Motor neuron (in vitro differentiated cells): ENCODE measurements at regions not wholly inside any gene's neighbourhood (a gene's known extent, or its start where the extent isn't known, plus 50 kb on each side); places are given as distances from the start of the nearest gene placed in this dataset.
"Not testable (repeated sequence)": the region's sequence is repeated elsewhere in the genome, so short reads cannot be mapped to it uniquely, and the experiment has no call there.

Source experiments
- ATAC-seq, 8 experiments: fragments of 200-7000 bp; cut with Tn5 transposase; replicated peaks in 6 of 8; 2 replicates each; pipeline ENCODE4 v1.8.0; 2021; ENCODE audit warnings: mild to moderate bottlenecking in 8 of 8, moderate library complexity in 8 of 8
- H3K27ac ChIP-seq, 2 donors: fragments of 250-450 bp; sonication (Bioruptor Pico); 2 replicates each; pipeline ENCODE4 v1.9.0; 2021; ENCODE audit warnings: antibody characterized with exemption in 2 of 2, mild to moderate bottlenecking in 2 of 2, moderate library complexity in 1 of 2
- H3K4me1 ChIP-seq, 2 donors: fragments of 250-450 bp; sonication (Bioruptor Pico); replicated peaks in 1 of 2; 2 replicates each; pipeline ENCODE4 v1.6.1; 2021; ENCODE audit warnings: antibody characterized with exemption in 2 of 2, mild to moderate bottlenecking in 2 of 2, moderate library complexity in 1 of 2
- H3K4me3 ChIP-seq, 5 donors: fragments of 250-450 bp; sonication (Bioruptor Pico); 2 replicates each; pipeline ENCODE4 v1.9.0; 2021; ENCODE audit warnings: antibody characterized with exemption in 5 of 5, mild to moderate bottlenecking in 5 of 5, moderate library complexity in 4 of 5
- WGBS, 10 experiments: fragments of 450-650 bp; shearing (Covaris generic); methylation state at CpG; one replicate each; pipeline ENCODE4 v1.0.0; 2022; 5-methylcytosine and 5-hydroxymethylcytosine counted together
- in situ Hi-C, 9 experiments: fragments of 400-800 bp; cut with MboI; loops; one replicate each; pipeline ENCODE4 v1.15.0; 2021; ENCODE audit warnings: low sequenced_read_pairs in 9 of 9, low pct_unique_long_range_greater_than_20kb in 2 of 9; ENCODE audit not compliant: unreplicated experiment in 9 of 9

DNA sequence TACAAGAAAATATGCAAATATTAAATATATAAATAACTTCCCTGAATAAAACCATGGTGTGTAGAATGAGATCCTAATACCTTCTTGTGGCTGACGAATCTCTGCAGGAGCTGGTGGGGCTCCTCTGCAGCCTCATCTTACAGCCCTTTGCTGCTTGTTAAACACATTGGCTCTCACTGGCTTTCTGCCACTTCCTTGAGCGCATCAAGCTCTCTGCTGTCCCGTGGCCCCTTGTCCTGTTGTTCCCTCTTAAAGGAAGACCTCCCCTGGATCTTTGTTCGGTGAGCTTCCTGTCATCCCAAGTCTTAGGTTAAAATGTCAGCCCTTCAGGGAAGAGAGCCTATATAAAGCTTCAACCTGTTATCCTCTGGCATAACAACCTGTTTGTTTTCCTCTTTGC is 519.6 kb downstream of the DOK5 start:
- WGBS, 10 experiments, result 0 to 59% (median 44%) methylated on average over 1 to 4 of the region's 4 CpGs; no CpG with 5 or more reads in 1 of the 10 experiments
- ATAC-seq, result peak in 3 of 8 experiments; percentile 21 to 27 (median 26)
- H3K27ac ChIP-seq, result no peak overlapping the region
- H3K4me1 ChIP-seq, result peaks cover 5 to 10% of the 10 kb centered on the region in 2 donors
- in situ Hi-C loops, result no loop called here
- H3K4me3 ChIP-seq, result no peak overlapping the region

DNA sequence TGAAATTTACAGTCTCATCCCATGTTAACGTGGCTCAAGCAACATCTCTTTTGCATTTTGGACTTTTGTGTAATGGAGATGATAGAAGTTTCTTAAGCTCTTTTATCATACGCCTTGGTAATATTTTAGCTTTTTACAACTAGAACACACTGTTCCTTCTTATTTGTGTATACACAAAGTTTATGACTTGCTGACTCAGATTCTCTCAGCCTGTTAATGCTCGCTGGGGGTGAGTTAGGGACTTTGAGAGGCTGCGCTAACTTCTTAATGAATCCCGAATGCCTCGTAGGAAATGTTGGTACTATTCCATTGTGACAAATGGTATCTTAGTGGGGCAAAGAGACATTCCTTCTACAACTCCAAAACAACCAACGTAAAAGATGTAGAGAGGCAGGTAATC is 509.7 kb downstream of the DOK5 start:
- Histone ChIP-seq H3K4me3 (no peak overlapping the region), H3K4me1 (no peaks in the 10 kb centered on the region), H3K27ac (no peak overlapping the region)
- ATAC-seq, result no peak
- in situ Hi-C loops, result no loop called here
- 13 to 96% (median 87%) methylated on average over 3 to 7 of the region's 7 CpGs for WGBS, 10 experiments

DNA sequence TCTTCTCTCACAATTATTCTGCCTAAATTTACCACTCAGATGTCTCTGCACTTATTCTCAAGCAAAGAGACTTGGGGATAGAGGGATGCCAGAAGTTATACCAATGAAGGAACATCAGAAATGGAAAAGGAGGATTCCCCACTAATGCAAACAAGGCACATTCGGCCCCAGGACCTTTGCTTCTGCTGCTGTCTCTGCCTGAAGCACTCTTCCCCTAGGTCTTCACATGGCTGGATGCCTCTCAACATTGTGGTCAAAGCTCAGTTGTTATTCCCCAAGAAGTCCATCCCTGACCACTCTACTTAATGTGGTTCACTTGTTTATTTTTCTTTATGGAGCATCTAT is 508.7 kb downstream of the DOK5 start:
- Histone ChIP-seq H3K27ac (no peak overlapping the region), H3K4me3 (no peak overlapping the region), H3K4me1 (no peaks in the 10 kb centered on the region)
- WGBS, 10 experiments, result 100% methylated on average over 1 of the region's 1 CpG; no CpG with 5 or more reads in 9 of the 10 experiments
- in situ Hi-C loops, result no loop called here
- no peak for ATAC-seq

DNA sequence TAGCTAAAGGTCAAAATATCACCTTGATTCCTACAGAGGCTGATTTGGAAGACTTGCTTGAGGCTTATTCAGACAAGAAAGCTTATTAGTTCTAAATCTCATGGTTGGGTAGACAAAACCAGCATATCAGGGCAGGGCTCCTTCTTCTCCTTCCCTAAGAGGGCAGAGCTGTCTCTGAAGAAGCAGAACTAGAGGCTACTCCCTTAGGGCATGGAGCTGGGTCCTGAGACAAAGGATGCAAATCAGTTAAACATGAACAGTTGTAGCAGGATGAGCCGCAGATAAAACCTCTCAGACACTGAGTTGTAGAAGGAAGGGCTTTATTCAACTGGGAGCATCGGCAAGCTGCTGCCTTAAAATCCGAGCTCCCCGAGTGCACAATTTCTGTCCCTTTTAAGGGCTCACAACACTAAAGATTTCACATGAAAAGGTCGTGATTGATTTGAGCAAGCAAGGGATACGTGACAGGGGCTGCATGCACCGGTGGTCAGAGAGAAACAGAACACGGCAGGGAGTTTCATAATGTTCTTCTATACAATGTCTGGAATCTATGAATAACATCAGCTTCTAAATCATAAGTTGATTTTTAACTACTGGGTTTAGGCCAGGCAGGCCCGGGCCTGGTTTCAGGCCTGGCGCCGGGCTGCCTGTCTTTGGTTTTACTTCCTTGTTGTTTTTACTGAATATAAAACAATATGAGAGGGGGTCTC is 508.2 kb downstream of the DOK5 start:
- H3K4me3 ChIP-seq, H3K27ac ChIP-seq, ATAC-seq, H3K4me1 ChIP-seq, in situ Hi-C loops: not testable (repeated sequence)
- 18 to 81% (median 54%) methylated on average over 1 to 7 of the region's 11 CpGs; no CpG with 5 or more reads in 3 of the 10 experiments for WGBS, 10 experiments

DNA sequence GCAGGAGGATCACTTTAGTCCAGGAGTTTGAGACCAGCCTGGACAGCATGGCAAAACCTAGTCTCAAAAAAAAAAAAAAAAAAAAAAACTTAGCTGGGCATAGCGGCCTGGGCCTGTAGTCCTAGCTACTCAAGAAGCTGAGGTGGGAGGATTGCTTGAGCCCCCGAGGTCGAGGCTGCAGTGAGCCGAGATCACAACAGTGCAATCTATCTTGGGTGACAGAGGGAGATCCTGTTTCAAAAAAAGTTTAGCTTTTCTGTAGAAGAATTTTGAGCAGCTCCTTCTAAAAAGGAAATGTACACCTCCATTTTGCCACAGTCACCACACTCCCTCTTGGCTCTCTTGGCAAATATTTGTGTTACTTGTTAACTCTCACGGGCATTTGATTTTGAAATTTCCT is 505.8 kb downstream of the DOK5 start:
- Histone ChIP-seq H3K4me3 (no peak overlapping the region), H3K4me1 (no peaks in the 10 kb centered on the region), H3K27ac (no peak overlapping the region)
- in situ Hi-C loops, result no loop called here
- no peak for ATAC-seq
- 8 to 100% (median 78%) methylated on average over 1 to 4 of the region's 5 CpGs; no CpG with 5 or more reads in 2 of the 10 experiments for WGBS, 10 experiments

DNA sequence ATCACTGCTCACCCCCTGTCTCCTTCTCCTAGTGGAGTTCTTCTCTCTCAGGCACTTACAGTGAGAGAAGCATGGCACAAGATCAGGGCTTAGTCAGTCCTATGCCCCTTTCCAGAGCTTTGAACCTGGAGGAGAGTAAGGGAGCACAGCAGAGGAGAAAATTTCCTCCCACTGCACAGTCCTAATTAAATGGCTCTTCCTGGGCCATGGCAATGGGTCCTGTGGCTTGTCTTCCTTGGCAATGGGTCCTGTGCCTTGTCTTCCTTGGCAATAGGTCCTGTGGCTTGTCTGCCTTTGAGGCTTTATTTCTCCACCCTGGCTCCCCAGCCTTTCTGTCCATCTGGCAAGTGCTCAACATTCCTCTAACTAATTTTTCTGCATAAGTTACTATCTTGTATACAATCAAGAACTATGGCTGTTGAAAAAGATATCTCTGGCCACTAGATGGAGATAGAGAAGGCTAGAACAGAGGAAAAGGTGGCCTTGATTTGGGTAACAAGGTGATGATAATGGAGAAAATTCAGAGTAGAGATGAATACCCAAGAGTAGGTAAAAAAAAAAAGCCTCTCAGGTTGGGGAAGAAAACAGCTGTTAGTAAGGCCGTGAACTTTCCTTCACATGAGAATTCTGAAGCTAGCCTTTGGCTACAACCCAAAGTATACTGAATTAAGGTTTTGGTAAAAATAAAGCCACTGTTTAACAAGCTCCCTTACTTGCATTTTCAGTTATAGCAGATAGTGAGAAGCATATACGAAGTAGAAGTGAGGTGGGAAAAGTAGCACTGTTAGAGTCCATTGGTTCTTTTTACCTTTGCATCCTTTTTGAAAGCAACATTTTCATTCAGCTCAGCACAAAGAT is 504.9 kb downstream of the DOK5 start:
- no peak overlapping the region for H3K4me3 ChIP-seq
- ATAC-seq, result peak in 3 of 8 experiments; percentile 36 to 85 (median 44)
- in situ Hi-C loops, result no loop called here
- WGBS, 10 experiments, result 0 to 100% (median 43%) methylated on average over 1 to 2 of the region's 2 CpGs; no CpG with 5 or more reads in 1 of the 10 experiments
- no peaks in the 10 kb centered on the region for H3K4me1 ChIP-seq
- H3K27ac ChIP-seq, result no peak overlapping the region

DNA sequence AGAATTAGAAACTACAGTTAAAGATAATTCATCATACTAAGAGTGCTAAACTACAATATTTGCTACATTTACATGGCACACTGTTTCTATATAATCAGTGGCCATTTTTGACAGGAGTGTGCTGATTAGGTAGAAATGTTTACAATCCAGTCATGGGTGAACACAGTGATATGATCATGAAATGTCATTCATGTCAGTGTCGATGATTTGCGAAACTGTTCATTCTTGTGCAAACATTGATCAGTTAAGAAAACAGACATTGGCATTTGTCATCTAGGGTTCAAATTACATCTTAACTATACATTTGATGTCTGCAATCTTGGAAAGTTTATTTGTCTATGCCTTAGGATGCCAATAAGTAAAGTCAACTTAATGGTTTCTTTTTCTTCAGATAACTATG is 474.9 kb downstream of the DOK5 start:
- WGBS, 10 experiments, result 49 to 100% (median 83%) methylated on average over 1 to 2 of the region's 2 CpGs; no CpG with 5 or more reads in 2 of the 10 experiments
- Histone ChIP-seq H3K4me3 (no peak overlapping the region), H3K4me1 (no peaks in the 10 kb centered on the region), H3K27ac (no peak overlapping the region)
- in situ Hi-C loops, result no loop called here
- no peak for ATAC-seq

DNA sequence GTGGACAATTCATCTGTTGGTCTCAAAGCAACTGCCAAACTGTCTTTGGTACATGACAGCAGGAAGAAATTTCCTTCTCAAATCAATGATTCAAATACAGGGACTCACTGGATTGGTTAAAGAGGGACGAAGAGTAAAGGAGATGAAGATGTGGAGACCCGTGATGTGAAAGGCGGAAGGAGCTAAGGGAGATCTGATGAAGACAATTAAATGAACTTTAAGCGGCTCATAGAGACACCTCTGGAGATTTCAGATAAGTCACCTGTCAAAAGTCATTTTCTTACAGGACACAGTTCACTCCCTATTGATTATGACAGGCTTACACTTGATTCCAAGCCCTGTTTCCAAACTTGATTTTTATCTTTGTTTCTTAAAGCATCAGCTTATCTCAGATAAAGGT is 466.3 kb downstream of the DOK5 start:
- in situ Hi-C loops, result no loop called here
- H3K4me3 ChIP-seq, result no peak overlapping the region
- H3K27ac ChIP-seq, result no peak overlapping the region
- no peak for ATAC-seq
- 13 to 100% (median 77%) methylated on average over 1 to 4 of the region's 4 CpGs; no CpG with 5 or more reads in 2 of the 10 experiments for WGBS, 10 experiments
- H3K4me1 ChIP-seq, result no peaks in the 10 kb centered on the region

DNA sequence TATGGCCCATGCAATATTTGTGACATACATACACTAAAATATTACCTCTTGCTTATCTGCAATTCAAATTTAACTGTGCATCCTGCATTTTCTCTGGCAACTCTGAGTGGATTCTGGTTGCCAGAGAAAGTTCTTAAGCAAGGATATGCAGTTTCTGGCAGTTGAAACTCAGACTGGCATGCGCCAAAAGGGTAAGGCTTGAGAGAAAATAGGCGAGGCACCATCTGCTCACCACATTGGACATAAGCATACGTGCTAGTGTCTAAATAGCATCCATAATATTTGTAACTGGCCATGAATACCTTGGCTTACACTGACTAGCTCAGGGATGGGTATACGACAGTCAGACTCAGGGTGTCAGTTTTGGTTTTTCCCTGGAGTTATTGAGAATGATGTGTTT is 465.1 kb downstream of the DOK5 start:
- no peak overlapping the region for H3K27ac ChIP-seq
- WGBS, 10 experiments, result 0 to 90% (median 23%) methylated on average over 1 to 4 of the region's 4 CpGs; no CpG with 5 or more reads in 3 of the 10 experiments
- in situ Hi-C loops, result no loop called here
- ATAC-seq, result peak in 1 of 8 experiments; percentile 94
- H3K4me3 ChIP-seq, result no peak overlapping the region
- no peaks in the 10 kb centered on the region for H3K4me1 ChIP-seq

DNA sequence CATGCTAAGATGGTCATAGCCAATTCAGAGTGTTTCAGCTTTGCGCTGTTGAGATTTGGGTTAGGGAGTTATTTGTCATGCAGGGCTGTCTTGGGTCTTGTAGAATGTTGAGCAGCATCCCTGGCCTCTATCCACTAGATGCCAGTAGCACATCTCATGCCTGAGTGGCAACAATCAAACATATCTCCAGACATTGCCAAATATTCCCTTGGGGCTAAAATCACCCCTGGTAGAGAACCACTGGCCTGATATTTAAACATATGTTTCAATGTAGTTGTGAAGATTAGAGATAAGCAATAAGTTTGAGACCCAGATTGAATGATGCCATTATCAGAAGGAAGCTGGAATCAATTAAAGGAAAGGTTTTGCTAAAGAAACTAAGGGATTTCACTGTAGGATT is 463.3 kb downstream of the DOK5 start:
- no peak overlapping the region for H3K4me3 ChIP-seq
- WGBS, 10 experiments, result 0 to 100% (median 100%) methylated on average over 1 of the region's 1 CpG; no CpG with 5 or more reads in 5 of the 10 experiments
- no peaks in the 10 kb centered on the region for H3K4me1 ChIP-seq
- in situ Hi-C loops, result no loop called here
- ATAC-seq, result no peak
- H3K27ac ChIP-seq, result no peak overlapping the region

DNA sequence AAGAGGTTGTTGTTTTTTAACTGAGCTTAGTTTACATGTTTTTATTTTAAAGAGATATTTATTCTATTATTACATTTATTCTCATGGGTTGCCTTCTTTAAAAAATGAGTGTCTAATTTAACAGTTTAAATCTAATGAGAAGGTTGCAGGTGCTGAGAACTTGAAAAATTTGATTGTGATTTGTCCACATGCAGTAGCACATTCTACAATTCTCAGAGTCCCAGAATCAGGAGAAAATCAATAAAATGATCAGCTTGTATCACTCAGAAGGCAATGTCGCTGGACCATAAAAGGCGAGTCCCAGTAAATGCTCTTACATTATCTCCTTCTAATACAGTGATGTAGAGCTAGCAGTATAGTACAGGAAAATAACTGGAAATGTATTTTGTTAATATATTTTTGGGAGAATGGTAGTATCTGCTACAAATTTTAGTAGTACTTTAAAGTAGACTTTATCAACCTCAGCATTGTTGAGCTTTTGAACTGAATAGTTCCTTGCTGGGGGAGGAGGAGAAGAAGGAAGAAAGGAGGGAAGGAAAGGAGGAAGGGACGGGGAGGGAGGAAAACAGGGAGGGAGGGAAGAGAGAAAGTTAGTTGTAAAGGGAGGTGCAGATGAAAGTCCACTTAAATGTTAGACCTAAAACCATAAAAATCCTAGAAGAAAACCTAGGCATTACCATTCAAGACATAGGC is 458.0 kb downstream of the DOK5 start:
- in situ Hi-C loops, result no loop called here
- Histone ChIP-seq H3K4me3 (no peak overlapping the region), H3K27ac (no peak overlapping the region), H3K4me1 (no peaks in the 10 kb centered on the region)
- 11 to 100% (median 49%) methylated on average over 2 to 3 of the region's 3 CpGs; no CpG with 5 or more reads in 2 of the 10 experiments for WGBS, 10 experiments
- no peak for ATAC-seq

DNA sequence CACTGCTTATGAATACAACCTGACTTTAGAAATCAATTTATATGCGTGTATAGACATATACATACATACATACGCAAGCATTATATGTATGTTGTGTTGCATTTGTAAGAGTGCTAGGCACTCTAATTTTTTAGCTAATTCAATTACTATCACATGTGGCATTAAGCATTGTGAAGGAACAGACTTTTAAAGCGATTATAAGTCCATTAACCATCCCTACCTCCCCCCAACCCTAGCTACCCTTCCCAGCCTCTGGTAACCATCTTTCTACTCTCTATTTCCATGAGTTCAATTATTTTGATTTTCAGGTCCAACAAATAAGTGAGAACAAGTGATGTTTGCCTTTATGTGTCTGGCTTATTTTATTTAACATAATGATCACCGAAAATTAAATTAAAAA is 453.8 kb downstream of the DOK5 start:
- ATAC-seq, result no peak
- WGBS, 10 experiments, result 0 to 96% (median 25%) methylated on average over 1 to 4 of the region's 4 CpGs; no CpG with 5 or more reads in 1 of the 10 experiments
- Histone ChIP-seq H3K4me1 (no peaks in the 10 kb centered on the region), H3K4me3 (no peak overlapping the region), H3K27ac (no peak overlapping the region)
- in situ Hi-C loops, result no loop called here

DNA sequence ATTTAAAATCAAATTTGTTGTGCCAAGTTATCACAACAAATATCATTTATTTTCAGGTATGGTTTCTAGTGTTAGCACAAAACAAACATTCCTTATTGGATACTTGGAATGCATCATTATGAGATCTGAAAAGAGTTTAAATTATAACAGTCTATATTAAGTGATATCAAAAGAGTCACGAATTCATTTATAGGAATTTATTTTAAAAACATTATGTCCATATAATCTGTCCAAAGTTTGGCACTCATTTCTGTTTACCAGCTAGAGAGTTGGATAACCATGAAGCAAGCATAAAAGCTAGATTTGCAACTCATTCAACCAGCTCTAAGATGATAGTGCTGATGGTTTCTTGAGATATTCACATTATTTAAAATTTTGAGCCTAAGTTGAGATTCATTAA is 453.2 kb downstream of the DOK5 start:
- H3K4me1 ChIP-seq, result no peaks in the 10 kb centered on the region
- no peak overlapping the region for H3K4me3 ChIP-seq
- ATAC-seq, result no peak
- no peak overlapping the region for H3K27ac ChIP-seq
- in situ Hi-C loops, result no loop called here
- 0 to 100% (median 50%) methylated on average over 1 of the region's 1 CpG; no CpG with 5 or more reads in 1 of the 10 experiments for WGBS, 10 experiments
